DND-41 (cell line): ENCODE measurements at regions not wholly inside any gene's neighbourhood (a gene's known extent, or its start where the extent isn't known, plus 50 kb on each side); places are given as distances from the start of the nearest gene placed in this dataset.

ENCODE experiments used
- ATAC-seq: fragments of 200-7000 bp; cut with Tn5 transposase; 3 replicates; pipeline ENCODE4 v1.9.1; 2021; ENCODE audit warnings: low read depth; ENCODE audit not compliant: insufficient read depth
- DNase-seq: peaks from one replicate; pipeline ENCODE4 v3.0.0-alpha.2; 2020
- H2AFZ ChIP-seq: 2 replicates; pipeline ENCODE4 v1.6.0; 2012; ENCODE audit warnings: low read depth, low read length
- H3K27ac ChIP-seq: 2 replicates; pipeline ENCODE4 v1.5.1; 2012; ENCODE audit warnings: low read length, inconsistent platforms
- H3K27me3 ChIP-seq: fragments of 200-600 bp; sonication (generic); 2 replicates; pipeline ENCODE4 v1.6.0; 2012; ENCODE audit warnings: low read length, mild to moderate bottlenecking, inconsistent platforms; ENCODE audit not compliant: insufficient read depth, poor library complexity
- H3K36me3 ChIP-seq: 2 replicates; pipeline ENCODE4 v1.5.1; 2012; ENCODE audit warnings: low read length, inconsistent platforms; ENCODE audit not compliant: insufficient read depth
- H3K4me1 ChIP-seq: 2 replicates; pipeline ENCODE4 v1.5.1; 2012; ENCODE audit warnings: mild to moderate bottlenecking, low read length; ENCODE audit not compliant: insufficient read depth
- H3K4me2 ChIP-seq: 2 replicates; pipeline ENCODE4 v1.6.0; 2012; ENCODE audit warnings: mild to moderate bottlenecking, moderate library complexity, low read length, inconsistent platforms; ENCODE audit not compliant: insufficient read depth
- H3K4me3 ChIP-seq, 2 experiments: fragments of 200-600 bp in 1 of 2; shearing (Covaris generic) in 1 of 2; 2 replicates each; pipeline ENCODE4 v1.5.1; 2012 to 2016; ENCODE audit warnings: inconsistent platforms in 2 of 2, low read length in 2 of 2, mild to moderate bottlenecking in 2 of 2, low read depth in 1 of 2, moderate library complexity in 1 of 2
- H3K79me2 ChIP-seq: 2 replicates; pipeline ENCODE4 v1.6.0; 2012; ENCODE audit warnings: low read length, inconsistent platforms; ENCODE audit not compliant: insufficient read depth
- H3K9ac ChIP-seq: 2 replicates; pipeline ENCODE4 v1.6.0; 2012; ENCODE audit warnings: low read depth, mild to moderate bottlenecking, inconsistent platforms, low read length, moderate library complexity
- H3K9me3 ChIP-seq: 2 replicates; pipeline ENCODE4 v1.5.1; 2012; ENCODE audit warnings: low read length, moderate library complexity, mild to moderate bottlenecking, inconsistent platforms; ENCODE audit not compliant: insufficient read depth, severe bottlenecking
- H4K20me1 ChIP-seq: 2 replicates; pipeline ENCODE4 v1.6.0; 2012; ENCODE audit warnings: low read length; ENCODE audit not compliant: insufficient read depth
- EZH2 ChIP-seq: IDR thresholded peaks from 3 replicates; pipeline ENCODE4 v1.6.1; 2012; ENCODE audit warnings: borderline replicate concordance, low read depth, mild to moderate bottlenecking, moderate library complexity, low read length, inconsistent platforms; ENCODE audit not compliant: severe bottlenecking
- TF ChIP-seq, protein P1 (sequence below): IDR thresholded peaks from 2 replicates; pipeline ENCODE4 v1.5.1; 2012; ENCODE audit warnings: borderline replicate concordance, low read length, moderate library complexity, mild to moderate bottlenecking; ENCODE audit not compliant: poor library complexity, severe bottlenecking; ENCODE audit errors: extremely low read depth

DNA sequence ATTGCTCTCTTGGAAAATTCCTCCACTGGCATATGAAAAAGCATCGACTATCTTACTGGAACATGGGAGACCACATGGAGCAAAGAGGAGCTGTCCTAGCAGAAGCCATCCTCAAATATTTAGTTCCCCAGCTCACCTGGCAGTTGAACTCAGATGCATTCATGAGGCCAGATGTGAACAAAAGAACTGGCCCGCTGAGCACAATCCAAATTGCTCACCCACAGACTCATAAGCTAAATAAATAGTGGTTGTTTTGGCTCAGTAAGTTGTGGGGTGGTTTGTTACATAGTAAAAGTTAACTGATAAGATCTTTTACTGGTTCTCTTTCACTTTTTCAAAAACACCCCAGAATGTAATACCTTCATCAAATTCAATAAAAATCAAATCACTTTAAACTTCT, 108.6 kb upstream of the CWC22 start:
- H3K4me3 ChIP-seq: no peak overlapping the region
- no peak overlapping the region for H3K27ac ChIP-seq
- H3K9me3 ChIP-seq: no peaks in the 10 kb centered on the region
- H3K36me3 ChIP-seq: no peaks in the 10 kb centered on the region
- no peak overlapping the region for H3K4me2 ChIP-seq
- H3K4me1 ChIP-seq: no peaks in the 10 kb centered on the region
- no peak for DNase-seq
- H3K27me3 ChIP-seq: peaks cover 11% of the 10 kb centered on the region
- H2AFZ ChIP-seq: no peak overlapping the region
- no peak for TF ChIP-seq EZH2
- TF ChIP-seq, protein P1, sequence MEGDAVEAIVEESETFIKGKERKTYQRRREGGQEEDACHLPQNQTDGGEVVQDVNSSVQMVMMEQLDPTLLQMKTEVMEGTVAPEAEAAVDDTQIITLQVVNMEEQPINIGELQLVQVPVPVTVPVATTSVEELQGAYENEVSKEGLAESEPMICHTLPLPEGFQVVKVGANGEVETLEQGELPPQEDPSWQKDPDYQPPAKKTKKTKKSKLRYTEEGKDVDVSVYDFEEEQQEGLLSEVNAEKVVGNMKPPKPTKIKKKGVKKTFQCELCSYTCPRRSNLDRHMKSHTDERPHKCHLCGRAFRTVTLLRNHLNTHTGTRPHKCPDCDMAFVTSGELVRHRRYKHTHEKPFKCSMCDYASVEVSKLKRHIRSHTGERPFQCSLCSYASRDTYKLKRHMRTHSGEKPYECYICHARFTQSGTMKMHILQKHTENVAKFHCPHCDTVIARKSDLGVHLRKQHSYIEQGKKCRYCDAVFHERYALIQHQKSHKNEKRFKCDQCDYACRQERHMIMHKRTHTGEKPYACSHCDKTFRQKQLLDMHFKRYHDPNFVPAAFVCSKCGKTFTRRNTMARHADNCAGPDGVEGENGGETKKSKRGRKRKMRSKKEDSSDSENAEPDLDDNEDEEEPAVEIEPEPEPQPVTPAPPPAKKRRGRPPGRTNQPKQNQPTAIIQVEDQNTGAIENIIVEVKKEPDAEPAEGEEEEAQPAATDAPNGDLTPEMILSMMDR: no peak
- H3K9ac ChIP-seq: no peak overlapping the region
- H4K20me1 ChIP-seq: no peaks in the 10 kb centered on the region
- H3K79me2 ChIP-seq: no peaks in the 10 kb centered on the region
- no peak for ATAC-seq

DNA sequence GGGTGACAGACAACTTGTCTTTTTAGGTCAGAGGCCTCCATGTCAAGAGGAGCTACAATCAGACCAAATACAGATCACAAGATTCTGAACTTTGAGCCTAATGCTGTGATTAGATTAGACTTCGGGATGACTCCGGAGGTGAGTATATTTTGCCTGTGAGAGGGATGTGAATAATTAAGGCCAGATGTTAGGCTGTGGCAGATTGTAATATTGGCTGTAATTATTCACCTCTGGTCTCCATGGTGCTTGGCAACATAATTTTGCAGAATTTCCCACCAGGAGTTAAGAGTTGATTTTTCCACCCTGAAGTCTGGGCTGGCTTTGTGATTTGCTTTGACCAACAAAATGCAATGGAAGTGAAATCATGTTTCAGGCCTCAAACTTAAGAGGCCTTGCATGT, 108.2 kb upstream of the CWC22 start:
- TF ChIP-seq, protein P1: no peak
- TF ChIP-seq EZH2: no peak
- H3K27me3 ChIP-seq: peaks cover 11% of the 10 kb centered on the region

DNA sequence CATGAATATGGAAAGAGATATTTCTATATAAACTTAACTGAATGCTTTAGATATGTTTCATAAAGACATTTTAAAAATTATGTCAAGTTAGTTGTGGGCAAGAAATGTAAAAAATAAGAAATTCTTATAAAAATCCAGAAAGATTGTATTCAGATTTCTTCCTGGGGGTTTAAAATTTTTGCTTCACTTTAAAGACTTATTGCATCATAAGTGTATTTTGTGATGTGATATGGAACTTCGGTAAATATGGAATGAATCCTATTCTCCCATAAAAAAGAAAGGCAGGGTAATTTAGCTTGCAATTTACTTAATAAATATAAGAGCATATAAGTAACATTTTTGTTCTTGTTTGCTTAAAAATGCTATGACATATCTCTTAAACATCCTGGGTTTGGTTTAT, 104.8 kb upstream of the CWC22 start:
- Histone ChIP-seq H4K20me1 (no peaks in the 10 kb centered on the region), H3K4me3 (no peak overlapping the region), H3K27ac (no peak overlapping the region), H3K4me1 (no peaks in the 10 kb centered on the region), H3K9ac (no peak overlapping the region), H3K4me2 (no peak overlapping the region), H3K27me3 (peaks cover 11% of the 10 kb centered on the region), H3K9me3 (no peaks in the 10 kb centered on the region), H3K79me2 (no peaks in the 10 kb centered on the region), H3K36me3 (no peaks in the 10 kb centered on the region), H2AFZ (no peak overlapping the region)
- TF ChIP-seq EZH2: no peak
- DNase-seq: no peak
- ATAC-seq: no peak

More for the DNA sequence above, 108.2 kb upstream of the CWC22 start:
- Histone ChIP-seq H3K36me3 (no peaks in the 10 kb centered on the region), H3K27ac (no peak overlapping the region), H3K4me1 (no peaks in the 10 kb centered on the region), H3K4me3 (no peak overlapping the region), H4K20me1 (no peaks in the 10 kb centered on the region), H3K9ac (no peak overlapping the region), H3K4me2 (no peak overlapping the region), H2AFZ (no peak overlapping the region), H3K79me2 (no peaks in the 10 kb centered on the region), H3K9me3 (no peaks in the 10 kb centered on the region)
- ATAC-seq (no peak), DNase-seq (no peak)

DNA sequence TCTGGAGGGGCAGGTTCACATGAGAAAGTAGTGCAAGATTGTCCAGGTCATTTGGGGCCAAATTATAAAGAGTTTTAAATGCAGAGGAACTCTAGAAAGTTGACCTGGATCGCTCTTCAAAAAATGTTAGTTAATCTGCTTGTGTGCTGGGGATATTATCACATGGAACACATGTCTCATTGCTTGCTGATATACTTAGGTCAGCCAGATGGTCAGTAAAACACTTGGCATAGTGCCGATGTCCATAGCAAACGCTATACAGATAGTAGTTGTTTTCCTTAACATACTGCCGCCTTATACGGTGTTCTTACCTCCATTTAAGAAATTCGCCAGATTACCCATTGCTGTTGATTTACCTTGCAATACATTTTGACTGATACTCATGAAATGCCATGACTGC, 103.4 kb upstream of the CWC22 start:
- ATAC-seq (no peak), DNase-seq (no peak)

More for the DNA sequence above, 103.4 kb upstream of the CWC22 start:
- Histone ChIP-seq H2AFZ (no peak overlapping the region), H3K4me3 (no peak overlapping the region), H3K27me3 (peaks cover 7% of the 10 kb centered on the region), H3K79me2 (no peaks in the 10 kb centered on the region), H3K9me3 (no peaks in the 10 kb centered on the region), H4K20me1 (no peaks in the 10 kb centered on the region), H3K9ac (no peak overlapping the region), H3K27ac (no peak overlapping the region), H3K4me1 (no peaks in the 10 kb centered on the region), H3K4me2 (no peak overlapping the region), H3K36me3 (no peaks in the 10 kb centered on the region)
- TF ChIP-seq, protein P1: no peak
- no peak for TF ChIP-seq EZH2
